Neural progenitor cell (in vitro differentiated cells): ENCODE measurements at regions not wholly inside any gene's neighbourhood (a gene's known extent, or its start where the extent isn't known, plus 50 kb on each side); places are given as distances from the start of the nearest gene placed in this dataset.
A peak's percentile ranks its signal among the peaks of the same experiment; 100 is the strongest.

Source experiments
- DNase-seq: peaks from one replicate; pipeline ENCODE4 v3.0.0-alpha.2; 2016; ENCODE audit warnings: low spot score
- H2AFZ ChIP-seq: fragments of 200-600 bp; sonication (generic); replicated peaks from 2 replicates; pipeline ENCODE4 v1.6.1; 2016; ENCODE audit warnings: antibody characterized with exemption
- H3F3A ChIP-seq: fragments of 200-600 bp; sonication (generic); 2 replicates; pipeline ENCODE4 v1.6.1; 2016; ENCODE audit warnings: antibody characterized with exemption, low read depth
- H3K27ac ChIP-seq: fragments of 200-600 bp; sonication (generic); 2 replicates; pipeline ENCODE4 v1.5.1; 2016; ENCODE audit warnings: mild to moderate bottlenecking
- H3K27me3 ChIP-seq: fragments of 200-600 bp; sonication (generic); 2 replicates; pipeline ENCODE4 v1.6.1; 2016; ENCODE audit warnings: mild to moderate bottlenecking, moderate library complexity
- H3K36me3 ChIP-seq: fragments of 200-600 bp; sonication (generic); 2 replicates; pipeline ENCODE4 v1.5.1; 2016
- H3K4me1 ChIP-seq: fragments of 200-600 bp; sonication (generic); 2 replicates; pipeline ENCODE4 v1.6.1; 2016; ENCODE audit warnings: mixed run types
- H3K4me2 ChIP-seq: fragments of 200-600 bp; sonication (generic); 2 replicates; pipeline ENCODE4 v1.6.1; 2016
- H3K4me3 ChIP-seq: fragments of 200-600 bp; sonication (generic); 2 replicates; pipeline ENCODE4 v1.5.1; 2016
- H3K79me2 ChIP-seq: fragments of 200-600 bp; sonication (generic); 2 replicates; pipeline ENCODE4 v1.6.1; 2016; ENCODE audit warnings: low read depth
- H3K9ac ChIP-seq: fragments of 200-600 bp; sonication (generic); 2 replicates; pipeline ENCODE4 v1.6.1; 2016
- H3K9me3 ChIP-seq: fragments of 200-600 bp; sonication (generic); 2 replicates; pipeline ENCODE4 v1.5.1; 2016; ENCODE audit warnings: low read depth
- H4K20me1 ChIP-seq: fragments of 200-600 bp; sonication (generic); 2 replicates; pipeline ENCODE4 v1.6.1; 2016; ENCODE audit warnings: low read depth
- H3K27ac Mint-ChIP-seq: 3 replicates; pipeline ENCODE4 v1.8.0; 2021; ENCODE audit warnings: mixed read lengths
- H3K27me3 Mint-ChIP-seq: 2 replicates; pipeline ENCODE4 v1.8.0; 2022; ENCODE audit warnings: low read depth, mild to moderate bottlenecking, inconsistent platforms, moderate library complexity, mixed read lengths; ENCODE audit not compliant: insufficient read depth
- H3K36me3 Mint-ChIP-seq: 3 replicates; pipeline ENCODE4 v1.8.0; 2021; ENCODE audit warnings: mixed read lengths
- H3K4me1 Mint-ChIP-seq: 3 replicates; pipeline ENCODE4 v1.8.0; 2021; ENCODE audit warnings: mixed read lengths
- H3K4me3 Mint-ChIP-seq: 3 replicates; pipeline ENCODE4 v1.8.0; 2021; ENCODE audit warnings: mild to moderate bottlenecking, moderate library complexity, mixed read lengths
- H3K9me3 Mint-ChIP-seq: 3 replicates; pipeline ENCODE4 v1.8.0; 2020; ENCODE audit warnings: mixed read lengths
- EZH2 ChIP-seq: fragments of 200-600 bp; sonication (generic); IDR thresholded peaks from 2 replicates; pipeline ENCODE4 v1.6.1; 2017; ENCODE audit warnings: antibody characterized with exemption, mild to moderate bottlenecking, moderate library complexity
- EZH2phosphoT487 ChIP-seq: fragments of 200-600 bp; sonication (generic); IDR thresholded peaks from 2 replicates; pipeline ENCODE4 v1.6.1; 2017; ENCODE audit warnings: antibody characterized with exemption
- TF ChIP-seq, protein P1 (sequence below): fragments of 200-600 bp; sonication (generic); IDR thresholded peaks from 2 replicates; pipeline ENCODE4 v1.5.1; 2017; ENCODE audit warnings: antibody characterized with exemption, mild to moderate bottlenecking

GRCh38 chr10:117740691-117741222, 198.2 kb downstream of the EMX2 start:
- H3K27ac Mint-ChIP-seq = peak overlapping the region; percentile 55
- Histone ChIP-seq H3K27ac (no peak overlapping the region), H3K36me3 (no peaks in the 10 kb centered on the region), H3K4me2 (no peak overlapping the region), H3K9me3 (no peaks in the 10 kb centered on the region), H3F3A (peaks cover 11% of the 10 kb centered on the region), H3K4me1 (peaks cover 15% of the 10 kb centered on the region), H4K20me1 (no peaks in the 10 kb centered on the region), H3K9ac (no peak overlapping the region), H3K27me3 (peaks cover 16% of the 10 kb centered on the region), H2AFZ (no peak overlapping the region), H3K4me3 (no peak overlapping the region), H3K79me2 (no peaks in the 10 kb centered on the region)
- H3K36me3 Mint-ChIP-seq = no peaks in the 10 kb centered on the region
- H3K4me3 Mint-ChIP-seq = no peak overlapping the region
- peak; percentile 70 for DNase-seq
- TF ChIP-seq, protein P1, sequence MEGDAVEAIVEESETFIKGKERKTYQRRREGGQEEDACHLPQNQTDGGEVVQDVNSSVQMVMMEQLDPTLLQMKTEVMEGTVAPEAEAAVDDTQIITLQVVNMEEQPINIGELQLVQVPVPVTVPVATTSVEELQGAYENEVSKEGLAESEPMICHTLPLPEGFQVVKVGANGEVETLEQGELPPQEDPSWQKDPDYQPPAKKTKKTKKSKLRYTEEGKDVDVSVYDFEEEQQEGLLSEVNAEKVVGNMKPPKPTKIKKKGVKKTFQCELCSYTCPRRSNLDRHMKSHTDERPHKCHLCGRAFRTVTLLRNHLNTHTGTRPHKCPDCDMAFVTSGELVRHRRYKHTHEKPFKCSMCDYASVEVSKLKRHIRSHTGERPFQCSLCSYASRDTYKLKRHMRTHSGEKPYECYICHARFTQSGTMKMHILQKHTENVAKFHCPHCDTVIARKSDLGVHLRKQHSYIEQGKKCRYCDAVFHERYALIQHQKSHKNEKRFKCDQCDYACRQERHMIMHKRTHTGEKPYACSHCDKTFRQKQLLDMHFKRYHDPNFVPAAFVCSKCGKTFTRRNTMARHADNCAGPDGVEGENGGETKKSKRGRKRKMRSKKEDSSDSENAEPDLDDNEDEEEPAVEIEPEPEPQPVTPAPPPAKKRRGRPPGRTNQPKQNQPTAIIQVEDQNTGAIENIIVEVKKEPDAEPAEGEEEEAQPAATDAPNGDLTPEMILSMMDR = no peak
- TF ChIP-seq EZH2phosphoT487 (no peak), EZH2 (no peak)
- H3K9me3 Mint-ChIP-seq = peaks cover 1% of the 10 kb centered on the region
- peaks cover 4% of the 10 kb centered on the region for H3K27me3 Mint-ChIP-seq
- peaks cover 17% of the 10 kb centered on the region for H3K4me1 Mint-ChIP-seq

DNA sequence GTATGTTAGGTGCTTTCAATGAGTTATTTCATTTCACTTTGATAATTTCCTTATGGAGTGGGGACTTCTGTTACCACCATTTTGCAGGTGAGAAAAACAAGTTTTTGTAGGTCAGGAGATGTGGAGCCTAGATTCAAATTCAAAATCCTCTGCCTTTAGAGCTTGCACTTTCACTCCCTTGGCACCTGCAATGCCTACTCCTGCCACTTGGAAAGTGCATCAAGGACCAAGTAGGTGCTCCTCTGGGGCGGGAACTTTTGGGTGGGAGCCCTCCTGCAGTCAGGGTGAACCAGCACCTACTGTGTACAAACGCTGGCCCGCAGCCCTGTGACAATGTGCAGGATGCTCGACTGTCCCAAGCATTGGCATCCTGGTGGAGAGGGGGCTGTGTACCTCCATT, 199.0 kb downstream of the EMX2 start:
- Mint-ChIP-seq H3K4me3 (no peak overlapping the region), H3K27ac (no peak overlapping the region), H3K36me3 (no peaks in the 10 kb centered on the region), H3K27me3 (no peaks in the 10 kb centered on the region), H3K9me3 (peaks cover 1% of the 10 kb centered on the region), H3K4me1 (peaks cover 17% of the 10 kb centered on the region)
- Histone ChIP-seq H3K4me1 (peaks cover 12% of the 10 kb centered on the region), H2AFZ (no peak overlapping the region), H3F3A (peaks cover 11% of the 10 kb centered on the region), H3K27me3 (peaks cover 8% of the 10 kb centered on the region), H3K27ac (no peak overlapping the region), H3K9me3 (no peaks in the 10 kb centered on the region), H3K4me2 (no peak overlapping the region), H4K20me1 (no peaks in the 10 kb centered on the region), H3K9ac (no peak overlapping the region), H3K79me2 (no peaks in the 10 kb centered on the region), H3K4me3 (no peak overlapping the region), H3K36me3 (no peaks in the 10 kb centered on the region)
- no peak for DNase-seq
- TF ChIP-seq EZH2 = no peak
- TF ChIP-seq, protein P1 = peak; percentile 44

- no peak overlapping the region for H3K27ac ChIP-seq
Observed at GRCh38 chr10:117743509-117743908, 201.0 kb downstream of the EMX2 start.

More at GRCh38 chr10:117743509-117743908, 201.0 kb downstream of the EMX2 start:
- Histone ChIP-seq H3K9me3 (no peaks in the 10 kb centered on the region), H3K36me3 (no peaks in the 10 kb centered on the region), H3F3A (peaks cover 11% of the 10 kb centered on the region), H2AFZ (no peak overlapping the region), H3K4me3 (no peak overlapping the region), H3K79me2 (no peaks in the 10 kb centered on the region), H3K9ac (no peak overlapping the region), H3K4me2 (no peak overlapping the region), H4K20me1 (no peaks in the 10 kb centered on the region), H3K4me1 (peaks cover 11% of the 10 kb centered on the region), H3K27me3 (no peaks in the 10 kb centered on the region)
- Mint-ChIP-seq H3K4me1 (peaks cover 13% of the 10 kb centered on the region), H3K27me3 (peaks cover 3% of the 10 kb centered on the region), H3K36me3 (no peaks in the 10 kb centered on the region), H3K4me3 (no peak overlapping the region), H3K9me3 (peaks cover 1% of the 10 kb centered on the region), H3K27ac (no peak overlapping the region)
- no peak for DNase-seq
- TF ChIP-seq EZH2phosphoT487 (no peak), EZH2 (no peak)
- TF ChIP-seq, protein P1 = no peak
